Type B pancreatic cell (in vitro differentiated cells): ENCODE measurements at regions not wholly inside any gene's neighbourhood (a gene's known extent, or its start where the extent isn't known, plus 50 kb on each side); places are given as distances from the start of the nearest gene placed in this dataset.
A peak's percentile ranks its signal among the peaks of the same experiment; 100 is the strongest.

Source experiments
- DNase-seq: peaks from one replicate; pipeline ENCODE4 v3.0.0; 2021; ENCODE audit warnings: mixed read lengths; ENCODE audit not compliant: unreplicated experiment; ENCODE audit errors: extremely low spot score
- H3K27ac Mint-ChIP-seq: 2 replicates; pipeline ENCODE4 v1.8.0; 2021; ENCODE audit warnings: mild to moderate bottlenecking, mixed read lengths
- H3K27me3 Mint-ChIP-seq: 2 replicates; pipeline ENCODE4 v1.8.0; 2021; ENCODE audit warnings: mixed read lengths
- H3K36me3 Mint-ChIP-seq: 2 replicates; pipeline ENCODE4 v1.8.0; 2021; ENCODE audit warnings: mixed read lengths
- H3K4me1 Mint-ChIP-seq: one replicate; pipeline ENCODE4 v1.8.0; 2021; ENCODE audit warnings: mixed read lengths; ENCODE audit not compliant: unreplicated experiment
- H3K4me3 Mint-ChIP-seq: 2 replicates; pipeline ENCODE4 v1.8.0; 2021; ENCODE audit warnings: mild to moderate bottlenecking, mixed read lengths
- H3K9me3 Mint-ChIP-seq: 2 replicates; pipeline ENCODE4 v1.8.0; 2021; ENCODE audit warnings: mixed read lengths
- CTCF ChIP-seq: fragments of 200-600 bp; sonication (generic); conservative IDR thresholded peaks from 2 replicates; pipeline ENCODE4 v1.5.0; 2021; ENCODE audit warnings: antibody characterized with exemption, mild to moderate bottlenecking

GRCh38 chr5:141790630-141791029, 87.6 kb downstream of the PCDH1 start:
- H3K27me3 Mint-ChIP-seq, result peaks cover 27% of the 10 kb centered on the region
- H3K4me1 Mint-ChIP-seq, result peaks cover 12% of the 10 kb centered on the region
- H3K36me3 Mint-ChIP-seq, result no peaks in the 10 kb centered on the region
- no peak overlapping the region for H3K4me3 Mint-ChIP-seq
- no peak overlapping the region for H3K27ac Mint-ChIP-seq
- no peaks in the 10 kb centered on the region for H3K9me3 Mint-ChIP-seq
- TF ChIP-seq CTCF, result no peak
- no peak for DNase-seq

- Mint-ChIP-seq H3K9me3 (no peaks in the 10 kb centered on the region), H3K27ac (peak overlapping the region; percentile 25), H3K36me3 (no peaks in the 10 kb centered on the region), H3K27me3 (peaks cover 27% of the 10 kb centered on the region), H3K4me3 (no peak overlapping the region), H3K4me1 (peaks cover 11% of the 10 kb centered on the region)
- TF ChIP-seq CTCF, result no peak
- DNase-seq, result no peak
Measured at GRCh38 chr5:141789330-141789729, 88.9 kb downstream of the PCDH1 start.

GRCh38 chr5:141788296-141788970, 89.8 kb downstream of the PCDH1 start:
- Mint-ChIP-seq H3K9me3 (no peaks in the 10 kb centered on the region), H3K27ac (no peak overlapping the region), H3K27me3 (peaks cover 27% of the 10 kb centered on the region), H3K4me3 (no peak overlapping the region), H3K36me3 (no peaks in the 10 kb centered on the region), H3K4me1 (peaks cover 13% of the 10 kb centered on the region)
- no peak for TF ChIP-seq CTCF
- DNase-seq, result no peak

- H3K4me1 Mint-ChIP-seq, result peaks cover 15% of the 10 kb centered on the region
- no peak overlapping the region for H3K27ac Mint-ChIP-seq
- H3K36me3 Mint-ChIP-seq, result no peaks in the 10 kb centered on the region
- no peak for TF ChIP-seq CTCF
- no peak for DNase-seq
- no peaks in the 10 kb centered on the region for H3K9me3 Mint-ChIP-seq
- no peak overlapping the region for H3K4me3 Mint-ChIP-seq
- peaks cover 27% of the 10 kb centered on the region for H3K27me3 Mint-ChIP-seq
Measured at GRCh38 chr5:141787376-141787775, 90.8 kb downstream of the PCDH1 start.

GRCh38 chr5:141786700-141787099, 91.5 kb downstream of the PCDH1 start:
- peaks cover 18% of the 10 kb centered on the region for H3K4me1 Mint-ChIP-seq
- H3K9me3 Mint-ChIP-seq, result no peaks in the 10 kb centered on the region
- no peaks in the 10 kb centered on the region for H3K36me3 Mint-ChIP-seq
- no peak overlapping the region for H3K27ac Mint-ChIP-seq
- DNase-seq, result no peak
- peaks cover 24% of the 10 kb centered on the region for H3K27me3 Mint-ChIP-seq
- TF ChIP-seq CTCF, result no peak
- H3K4me3 Mint-ChIP-seq, result no peak overlapping the region
